ENCODE measurements at regions not wholly inside any gene's neighbourhood (a gene's known extent, or its start where the extent isn't known, plus 50 kb on each side); places are given as distances from the start of the nearest gene placed in this dataset.

DNA sequence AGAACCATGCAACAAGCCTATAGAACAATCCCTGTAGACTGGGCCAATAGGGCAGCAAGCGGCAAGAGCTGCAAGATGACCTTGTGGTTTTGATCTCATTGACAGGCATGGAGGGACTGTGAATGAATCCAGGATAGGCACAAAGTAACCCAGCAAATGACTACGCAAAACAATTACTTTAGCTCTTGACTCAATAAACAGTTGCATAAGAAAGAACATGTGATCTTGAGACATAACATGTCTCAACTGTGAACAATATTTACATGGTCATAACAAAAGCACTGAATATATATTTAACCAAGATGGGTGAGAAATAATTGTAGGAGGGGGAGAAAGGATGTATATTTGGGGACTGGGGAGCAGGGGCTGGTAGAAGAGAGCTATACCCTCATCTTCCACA, 313.7 kb upstream of the CDH5 start:
- no peak for ATAC-seq
- H3K4me3 Mint-ChIP-seq = no peak overlapping the region
- CTCF ChIA-PET = interaction anchor here (1.3 kb wide), 1 partner anchor 221 kb away, joined by 4 read pairs; no protein-coding TSS in a partner anchor
- no peak for DNase-seq (ENCODE audit: low spot score)
- H3K36me3 Mint-ChIP-seq = no peaks in the 10 kb centered on the region
- peaks cover 5% of the 10 kb centered on the region for H3K27me3 Mint-ChIP-seq (ENCODE audit: low read depth)
- H3K9me3 Mint-ChIP-seq = no peaks in the 10 kb centered on the region
- H3K27ac Mint-ChIP-seq = no peak overlapping the region
- TF ChIP-seq IRF1 (CRISPR knock-in tag; IDR thresholded peaks at IDR 0.05) (no peak), ZMAT4 (CRISPR knock-in tag; IDR thresholded peaks at IDR 0.05) (no peak), TCF7 (CRISPR knock-in tag; IDR thresholded peaks at IDR 0.05; ENCODE audit: low read depth) (no peak), ZNF396 (CRISPR knock-in tag; IDR thresholded peaks at IDR 0.05; ENCODE audit: borderline replicate concordance) (no peak), GABPB1 (CRISPR knock-in tag; IDR thresholded peaks at IDR 0.05) (no peak), SMAD4 (CRISPR knock-in tag; IDR thresholded peaks at IDR 0.05) (no peak), ZNF423 (CRISPR knock-in tag; IDR thresholded peaks at IDR 0.05) (no peak), CBFB (CRISPR knock-in tag; IDR thresholded peaks at IDR 0.05; ENCODE audit: low read depth) (no peak), E2F5 (CRISPR knock-in tag; IDR thresholded peaks at IDR 0.05) (no peak), RORB (CRISPR knock-in tag; IDR thresholded peaks at IDR 0.05) (no peak), SOX15 (CRISPR knock-in tag; IDR thresholded peaks at IDR 0.05) (no peak), ERG (CRISPR knock-in tag; IDR thresholded peaks at IDR 0.05) (no peak), ETV6 (CRISPR knock-in tag; IDR thresholded peaks at IDR 0.05) (no peak), ATF3 (CRISPR knock-in tag; conservative IDR thresholded peaks at IDR 0.05) (no peak), TP53 (CRISPR knock-in tag; IDR thresholded peaks at IDR 0.05) (no peak), KAT7 (CRISPR knock-in tag; IDR thresholded peaks at IDR 0.05; ENCODE audit: borderline replicate concordance) (no peak)
- TF ChIP-seq, protein P1, sequence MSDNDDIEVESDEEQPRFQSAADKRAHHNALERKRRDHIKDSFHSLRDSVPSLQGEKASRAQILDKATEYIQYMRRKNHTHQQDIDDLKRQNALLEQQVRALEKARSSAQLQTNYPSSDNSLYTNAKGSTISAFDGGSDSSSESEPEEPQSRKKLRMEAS (CRISPR knock-in tag; IDR thresholded peaks at IDR 0.05) = no peak
- TF ChIP-seq, protein P2, sequence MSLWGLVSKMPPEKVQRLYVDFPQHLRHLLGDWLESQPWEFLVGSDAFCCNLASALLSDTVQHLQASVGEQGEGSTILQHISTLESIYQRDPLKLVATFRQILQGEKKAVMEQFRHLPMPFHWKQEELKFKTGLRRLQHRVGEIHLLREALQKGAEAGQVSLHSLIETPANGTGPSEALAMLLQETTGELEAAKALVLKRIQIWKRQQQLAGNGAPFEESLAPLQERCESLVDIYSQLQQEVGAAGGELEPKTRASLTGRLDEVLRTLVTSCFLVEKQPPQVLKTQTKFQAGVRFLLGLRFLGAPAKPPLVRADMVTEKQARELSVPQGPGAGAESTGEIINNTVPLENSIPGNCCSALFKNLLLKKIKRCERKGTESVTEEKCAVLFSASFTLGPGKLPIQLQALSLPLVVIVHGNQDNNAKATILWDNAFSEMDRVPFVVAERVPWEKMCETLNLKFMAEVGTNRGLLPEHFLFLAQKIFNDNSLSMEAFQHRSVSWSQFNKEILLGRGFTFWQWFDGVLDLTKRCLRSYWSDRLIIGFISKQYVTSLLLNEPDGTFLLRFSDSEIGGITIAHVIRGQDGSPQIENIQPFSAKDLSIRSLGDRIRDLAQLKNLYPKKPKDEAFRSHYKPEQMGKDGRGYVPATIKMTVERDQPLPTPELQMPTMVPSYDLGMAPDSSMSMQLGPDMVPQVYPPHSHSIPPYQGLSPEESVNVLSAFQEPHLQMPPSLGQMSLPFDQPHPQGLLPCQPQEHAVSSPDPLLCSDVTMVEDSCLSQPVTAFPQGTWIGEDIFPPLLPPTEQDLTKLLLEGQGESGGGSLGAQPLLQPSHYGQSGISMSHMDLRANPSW (CRISPR knock-in tag; conservative IDR thresholded peaks at IDR 0.05; ENCODE audit: low read depth) = no peak
- TF ChIP-seq, protein P3, sequence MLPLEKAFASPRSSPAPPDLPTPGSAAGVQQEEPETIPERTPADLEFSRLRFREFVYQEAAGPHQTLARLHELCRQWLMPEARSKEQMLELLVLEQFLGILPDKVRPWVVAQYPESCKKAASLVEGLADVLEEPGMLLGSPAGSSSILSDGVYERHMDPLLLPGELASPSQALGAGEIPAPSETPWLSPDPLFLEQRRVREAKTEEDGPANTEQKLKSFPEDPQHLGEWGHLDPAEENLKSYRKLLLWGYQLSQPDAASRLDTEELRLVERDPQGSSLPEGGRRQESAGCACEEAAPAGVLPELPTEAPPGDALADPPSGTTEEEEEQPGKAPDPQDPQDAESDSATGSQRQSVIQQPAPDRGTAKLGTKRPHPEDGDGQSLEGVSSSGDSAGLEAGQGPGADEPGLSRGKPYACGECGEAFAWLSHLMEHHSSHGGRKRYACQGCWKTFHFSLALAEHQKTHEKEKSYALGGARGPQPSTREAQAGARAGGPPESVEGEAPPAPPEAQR (CRISPR knock-in tag; IDR thresholded peaks at IDR 0.05) = no peak
- TF ChIP-seq, protein P4, sequence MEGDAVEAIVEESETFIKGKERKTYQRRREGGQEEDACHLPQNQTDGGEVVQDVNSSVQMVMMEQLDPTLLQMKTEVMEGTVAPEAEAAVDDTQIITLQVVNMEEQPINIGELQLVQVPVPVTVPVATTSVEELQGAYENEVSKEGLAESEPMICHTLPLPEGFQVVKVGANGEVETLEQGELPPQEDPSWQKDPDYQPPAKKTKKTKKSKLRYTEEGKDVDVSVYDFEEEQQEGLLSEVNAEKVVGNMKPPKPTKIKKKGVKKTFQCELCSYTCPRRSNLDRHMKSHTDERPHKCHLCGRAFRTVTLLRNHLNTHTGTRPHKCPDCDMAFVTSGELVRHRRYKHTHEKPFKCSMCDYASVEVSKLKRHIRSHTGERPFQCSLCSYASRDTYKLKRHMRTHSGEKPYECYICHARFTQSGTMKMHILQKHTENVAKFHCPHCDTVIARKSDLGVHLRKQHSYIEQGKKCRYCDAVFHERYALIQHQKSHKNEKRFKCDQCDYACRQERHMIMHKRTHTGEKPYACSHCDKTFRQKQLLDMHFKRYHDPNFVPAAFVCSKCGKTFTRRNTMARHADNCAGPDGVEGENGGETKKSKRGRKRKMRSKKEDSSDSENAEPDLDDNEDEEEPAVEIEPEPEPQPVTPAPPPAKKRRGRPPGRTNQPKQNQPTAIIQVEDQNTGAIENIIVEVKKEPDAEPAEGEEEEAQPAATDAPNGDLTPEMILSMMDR (IDR thresholded peaks at IDR 0.05) = no peak
- peaks cover 4% of the 10 kb centered on the region; the same call in 1 of the 2 replicates for H3K4me1 Mint-ChIP-seq
- POLR2A ChIA-PET = no interaction called here

Measured in WTC11 (cell line).